Neural progenitor cell (in vitro differentiated cells): ENCODE measurements at regions not wholly inside any gene's neighbourhood (a gene's known extent, or its start where the extent isn't known, plus 50 kb on each side); places are given as distances from the start of the nearest gene placed in this dataset.

Experiments used
- DNase-seq: peaks from one replicate; pipeline ENCODE4 v3.0.0-alpha.2; 2016; ENCODE audit warnings: low spot score
- H2AFZ ChIP-seq: fragments of 200-600 bp; sonication (generic); replicated peaks from 2 replicates; pipeline ENCODE4 v1.6.1; 2016; ENCODE audit warnings: antibody characterized with exemption
- H3F3A ChIP-seq: fragments of 200-600 bp; sonication (generic); 2 replicates; pipeline ENCODE4 v1.6.1; 2016; ENCODE audit warnings: antibody characterized with exemption, low read depth
- H3K27ac ChIP-seq: fragments of 200-600 bp; sonication (generic); 2 replicates; pipeline ENCODE4 v1.5.1; 2016; ENCODE audit warnings: mild to moderate bottlenecking
- H3K27me3 ChIP-seq: fragments of 200-600 bp; sonication (generic); 2 replicates; pipeline ENCODE4 v1.6.1; 2016; ENCODE audit warnings: mild to moderate bottlenecking, moderate library complexity
- H3K36me3 ChIP-seq: fragments of 200-600 bp; sonication (generic); 2 replicates; pipeline ENCODE4 v1.5.1; 2016
- H3K4me1 ChIP-seq: fragments of 200-600 bp; sonication (generic); 2 replicates; pipeline ENCODE4 v1.6.1; 2016; ENCODE audit warnings: mixed run types
- H3K4me2 ChIP-seq: fragments of 200-600 bp; sonication (generic); 2 replicates; pipeline ENCODE4 v1.6.1; 2016
- H3K4me3 ChIP-seq: fragments of 200-600 bp; sonication (generic); 2 replicates; pipeline ENCODE4 v1.5.1; 2016
- H3K79me2 ChIP-seq: fragments of 200-600 bp; sonication (generic); 2 replicates; pipeline ENCODE4 v1.6.1; 2016; ENCODE audit warnings: low read depth
- H3K9ac ChIP-seq: fragments of 200-600 bp; sonication (generic); 2 replicates; pipeline ENCODE4 v1.6.1; 2016
- H3K9me3 ChIP-seq: fragments of 200-600 bp; sonication (generic); 2 replicates; pipeline ENCODE4 v1.5.1; 2016; ENCODE audit warnings: low read depth
- H4K20me1 ChIP-seq: fragments of 200-600 bp; sonication (generic); 2 replicates; pipeline ENCODE4 v1.6.1; 2016; ENCODE audit warnings: low read depth
- H3K27ac Mint-ChIP-seq: 3 replicates; pipeline ENCODE4 v1.8.0; 2021; ENCODE audit warnings: mixed read lengths
- H3K27me3 Mint-ChIP-seq: 2 replicates; pipeline ENCODE4 v1.8.0; 2022; ENCODE audit warnings: low read depth, mild to moderate bottlenecking, inconsistent platforms, moderate library complexity, mixed read lengths; ENCODE audit not compliant: insufficient read depth
- H3K36me3 Mint-ChIP-seq: 3 replicates; pipeline ENCODE4 v1.8.0; 2021; ENCODE audit warnings: mixed read lengths
- H3K4me1 Mint-ChIP-seq: 3 replicates; pipeline ENCODE4 v1.8.0; 2021; ENCODE audit warnings: mixed read lengths
- H3K4me3 Mint-ChIP-seq: 3 replicates; pipeline ENCODE4 v1.8.0; 2021; ENCODE audit warnings: mild to moderate bottlenecking, moderate library complexity, mixed read lengths
- H3K9me3 Mint-ChIP-seq: 3 replicates; pipeline ENCODE4 v1.8.0; 2020; ENCODE audit warnings: mixed read lengths
- EZH2 ChIP-seq: fragments of 200-600 bp; sonication (generic); IDR thresholded peaks from 2 replicates; pipeline ENCODE4 v1.6.1; 2017; ENCODE audit warnings: antibody characterized with exemption, mild to moderate bottlenecking, moderate library complexity
- EZH2phosphoT487 ChIP-seq: fragments of 200-600 bp; sonication (generic); IDR thresholded peaks from 2 replicates; pipeline ENCODE4 v1.6.1; 2017; ENCODE audit warnings: antibody characterized with exemption
- TF ChIP-seq, protein P1 (sequence below): fragments of 200-600 bp; sonication (generic); IDR thresholded peaks from 2 replicates; pipeline ENCODE4 v1.5.1; 2017; ENCODE audit warnings: antibody characterized with exemption, mild to moderate bottlenecking

DNA sequence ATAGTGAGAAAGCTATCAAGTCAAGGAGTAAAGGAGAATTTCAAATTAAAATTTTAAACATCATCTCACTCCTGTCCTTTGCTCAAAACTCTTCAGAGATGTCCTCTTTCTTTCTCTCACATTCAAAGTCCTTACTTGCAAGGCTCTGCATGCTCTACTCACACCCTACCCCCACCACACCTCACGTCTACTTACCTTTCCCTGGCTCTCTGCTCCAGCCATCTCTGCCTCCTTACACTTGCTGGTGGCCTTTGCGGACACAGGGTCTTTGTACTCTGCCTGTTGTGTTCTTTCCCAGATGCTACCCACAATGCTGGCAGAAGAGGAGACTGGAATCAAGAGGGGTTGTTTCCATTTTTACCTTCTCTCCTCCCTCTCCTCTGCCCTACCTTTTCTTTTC lies 405.2 kb downstream of the INSC start:
- Histone ChIP-seq H2AFZ (no peak overlapping the region), H3K4me1 (peaks cover 7% of the 10 kb centered on the region), H3F3A (peaks cover 3% of the 10 kb centered on the region), H3K9ac (no peak overlapping the region), H3K27me3 (no peaks in the 10 kb centered on the region), H4K20me1 (no peaks in the 10 kb centered on the region), H3K36me3 (peaks cover 11% of the 10 kb centered on the region), H3K79me2 (no peaks in the 10 kb centered on the region), H3K4me3 (no peak overlapping the region), H3K27ac (no peak overlapping the region), H3K9me3 (no peaks in the 10 kb centered on the region), H3K4me2 (no peak overlapping the region)
- Mint-ChIP-seq H3K9me3 (peaks cover 11% of the 10 kb centered on the region), H3K4me3 (no peak overlapping the region), H3K36me3 (no peaks in the 10 kb centered on the region), H3K27ac (no peak overlapping the region), H3K4me1 (no peaks in the 10 kb centered on the region), H3K27me3 (no peaks in the 10 kb centered on the region)
- TF ChIP-seq, protein P1, sequence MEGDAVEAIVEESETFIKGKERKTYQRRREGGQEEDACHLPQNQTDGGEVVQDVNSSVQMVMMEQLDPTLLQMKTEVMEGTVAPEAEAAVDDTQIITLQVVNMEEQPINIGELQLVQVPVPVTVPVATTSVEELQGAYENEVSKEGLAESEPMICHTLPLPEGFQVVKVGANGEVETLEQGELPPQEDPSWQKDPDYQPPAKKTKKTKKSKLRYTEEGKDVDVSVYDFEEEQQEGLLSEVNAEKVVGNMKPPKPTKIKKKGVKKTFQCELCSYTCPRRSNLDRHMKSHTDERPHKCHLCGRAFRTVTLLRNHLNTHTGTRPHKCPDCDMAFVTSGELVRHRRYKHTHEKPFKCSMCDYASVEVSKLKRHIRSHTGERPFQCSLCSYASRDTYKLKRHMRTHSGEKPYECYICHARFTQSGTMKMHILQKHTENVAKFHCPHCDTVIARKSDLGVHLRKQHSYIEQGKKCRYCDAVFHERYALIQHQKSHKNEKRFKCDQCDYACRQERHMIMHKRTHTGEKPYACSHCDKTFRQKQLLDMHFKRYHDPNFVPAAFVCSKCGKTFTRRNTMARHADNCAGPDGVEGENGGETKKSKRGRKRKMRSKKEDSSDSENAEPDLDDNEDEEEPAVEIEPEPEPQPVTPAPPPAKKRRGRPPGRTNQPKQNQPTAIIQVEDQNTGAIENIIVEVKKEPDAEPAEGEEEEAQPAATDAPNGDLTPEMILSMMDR, result no peak
- no peak for TF ChIP-seq EZH2phosphoT487
- TF ChIP-seq EZH2, result no peak
- DNase-seq, result no peak

DNA sequence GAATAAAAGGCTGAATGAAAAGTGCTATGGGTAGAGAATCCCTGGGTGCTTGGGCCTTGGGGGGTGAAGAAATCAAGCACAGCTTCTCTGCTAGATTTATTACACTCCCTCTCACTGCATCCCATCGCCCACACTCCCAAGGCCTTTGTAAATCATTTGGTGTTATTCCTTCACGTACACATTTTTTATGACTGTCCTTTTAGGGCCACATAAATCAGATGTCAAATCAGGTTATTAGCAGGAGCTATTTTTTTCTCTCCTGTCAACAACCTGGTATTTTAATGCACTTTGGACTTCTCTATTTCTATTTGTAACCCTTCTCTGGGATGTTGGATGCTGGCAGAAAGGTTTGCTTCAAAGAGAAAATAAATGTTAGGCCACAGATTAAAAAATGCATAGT lies 408.8 kb downstream of the INSC start:
- H3K27ac Mint-ChIP-seq, result no peak overlapping the region
- Histone ChIP-seq H3F3A (no peaks in the 10 kb centered on the region), H3K4me1 (no peaks in the 10 kb centered on the region), H3K27me3 (no peaks in the 10 kb centered on the region), H3K4me2 (no peak overlapping the region), H4K20me1 (no peaks in the 10 kb centered on the region), H3K9me3 (peaks cover 27% of the 10 kb centered on the region), H3K4me3 (no peak overlapping the region), H3K27ac (no peak overlapping the region), H2AFZ (no peak overlapping the region), H3K9ac (no peak overlapping the region), H3K36me3 (peaks cover 14% of the 10 kb centered on the region), H3K79me2 (no peaks in the 10 kb centered on the region)
- no peak for TF ChIP-seq EZH2
- no peak for TF ChIP-seq EZH2phosphoT487
- TF ChIP-seq, protein P1, result no peak
- DNase-seq, result no peak
- H3K4me1 Mint-ChIP-seq, result no peaks in the 10 kb centered on the region
- H3K4me3 Mint-ChIP-seq, result no peak overlapping the region
- H3K27me3 Mint-ChIP-seq, result peaks cover 2% of the 10 kb centered on the region
- H3K9me3 Mint-ChIP-seq, result peaks cover 30% of the 10 kb centered on the region
- peaks cover 4% of the 10 kb centered on the region for H3K36me3 Mint-ChIP-seq

DNA sequence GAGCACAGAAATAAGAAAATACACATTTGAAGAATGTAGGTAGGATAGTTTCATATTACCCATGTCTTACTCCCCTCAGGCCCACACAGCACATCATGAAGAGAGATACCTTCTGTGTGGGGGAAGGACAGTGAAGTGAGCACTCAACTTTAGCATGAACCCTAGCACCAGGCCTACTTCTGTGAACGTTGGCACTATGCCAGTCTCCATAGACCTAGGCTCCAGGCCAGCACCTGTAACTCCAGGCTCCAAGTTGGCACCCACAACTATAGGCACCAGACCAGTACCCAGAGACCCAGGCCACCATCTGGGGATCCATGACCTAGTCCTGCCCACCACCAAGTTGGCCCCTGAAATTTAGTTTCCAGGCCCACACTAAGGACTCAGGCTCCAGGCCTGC lies 410.9 kb downstream of the INSC start:
- no peaks in the 10 kb centered on the region for H3K4me1 Mint-ChIP-seq
- no peak overlapping the region for H3K4me3 ChIP-seq
- no peak overlapping the region for H3K4me2 ChIP-seq
- no peak overlapping the region for H3K4me3 Mint-ChIP-seq
- peaks cover 4% of the 10 kb centered on the region for H3K36me3 Mint-ChIP-seq
- H3K27me3 ChIP-seq, result no peaks in the 10 kb centered on the region
- H3K27ac Mint-ChIP-seq, result no peak overlapping the region
- no peak for DNase-seq
- H3K27ac ChIP-seq, result no peak overlapping the region
- peaks cover 2% of the 10 kb centered on the region for H3K27me3 Mint-ChIP-seq
- peaks cover 27% of the 10 kb centered on the region for H3K9me3 ChIP-seq
- no peaks in the 10 kb centered on the region for H3F3A ChIP-seq
- no peaks in the 10 kb centered on the region for H3K4me1 ChIP-seq
- H3K9me3 Mint-ChIP-seq, result peaks cover 33% of the 10 kb centered on the region
- no peaks in the 10 kb centered on the region for H4K20me1 ChIP-seq
- no peaks in the 10 kb centered on the region for H3K79me2 ChIP-seq
- H2AFZ ChIP-seq, result no peak overlapping the region
- peaks cover 15% of the 10 kb centered on the region for H3K36me3 ChIP-seq
- TF ChIP-seq, protein P1, result no peak
- TF ChIP-seq EZH2phosphoT487 (no peak), EZH2 (no peak)
- no peak overlapping the region for H3K9ac ChIP-seq
